GM10248 (cell line): ENCODE measurements at regions not wholly inside any gene's neighbourhood (a gene's known extent, or its start where the extent isn't known, plus 50 kb on each side); places are given as distances from the start of the nearest gene placed in this dataset.
"Not testable (repeated sequence)": the region's sequence is repeated elsewhere in the genome, so short reads cannot be mapped to it uniquely, and the experiment has no call there.

Source experiments
- CTCF ChIA-PET: fragments of 300-600 bp; sonication (Branson Sonifier 250); formaldehyde crosslinking; extraction: SDS; loops from one replicate; lab custom pipeline; 2021; ENCODE audit warnings: antibody characterized with exemption; lab: Yijun Ruan, JAX
- POLR2A ChIA-PET: fragments of 350-650 bp; sonication (Branson Sonifier 250); formaldehyde crosslinking; extraction: SDS; loops from one replicate; lab custom pipeline; 2020; ENCODE audit warnings: antibody characterized with exemption; lab: Yijun Ruan, JAX
- DNase-seq: peaks from one replicate; pipeline ENCODE4 v3.0.0; 2012; ENCODE audit errors: extremely low spot score
- TF ChIP-seq, protein P1 (sequence below): IDR thresholded peaks from 2 replicates; pipeline ENCODE4 v1.5.1; 2012; ENCODE audit warnings: mild to moderate bottlenecking, low read depth; ENCODE audit errors: extremely low read depth, missing control alignments, control extremely low read depth

DNA sequence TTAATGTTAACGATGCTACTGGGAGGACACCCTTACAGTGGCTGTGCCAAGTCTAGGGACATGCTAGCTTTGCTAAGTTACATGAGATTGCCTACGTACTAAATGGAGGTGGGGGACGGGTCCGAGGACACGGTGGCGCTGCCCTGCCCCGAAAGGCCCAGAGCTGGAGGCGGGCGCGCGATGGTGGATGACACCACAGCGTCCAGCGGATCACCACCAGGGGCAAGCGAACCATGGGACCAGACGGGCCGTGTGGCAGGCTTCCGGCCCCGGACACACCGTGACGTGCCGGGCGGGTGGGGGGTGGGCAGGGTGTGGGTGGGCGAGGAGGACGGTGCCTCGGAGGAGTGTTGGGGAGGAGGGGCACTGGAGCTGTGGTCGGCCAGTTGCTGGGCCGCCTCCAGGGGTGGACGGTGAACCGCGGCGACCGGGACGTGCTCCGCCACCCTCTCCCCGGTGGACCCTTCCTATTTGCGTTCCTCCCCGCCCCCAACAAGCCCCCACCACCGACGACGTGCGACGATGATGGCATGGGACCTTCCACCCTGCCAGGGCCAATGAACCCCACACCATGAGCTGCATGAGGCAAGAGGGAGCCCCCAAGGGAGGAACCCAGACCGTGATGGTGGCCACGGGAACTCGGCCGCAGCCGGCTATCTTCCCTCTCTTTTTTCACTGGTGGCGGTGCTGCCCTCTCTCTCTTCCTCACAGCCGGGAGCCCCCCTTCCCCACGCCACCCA, 773.3 kb upstream of the DEFB115 start:
- TF ChIP-seq, protein P1, sequence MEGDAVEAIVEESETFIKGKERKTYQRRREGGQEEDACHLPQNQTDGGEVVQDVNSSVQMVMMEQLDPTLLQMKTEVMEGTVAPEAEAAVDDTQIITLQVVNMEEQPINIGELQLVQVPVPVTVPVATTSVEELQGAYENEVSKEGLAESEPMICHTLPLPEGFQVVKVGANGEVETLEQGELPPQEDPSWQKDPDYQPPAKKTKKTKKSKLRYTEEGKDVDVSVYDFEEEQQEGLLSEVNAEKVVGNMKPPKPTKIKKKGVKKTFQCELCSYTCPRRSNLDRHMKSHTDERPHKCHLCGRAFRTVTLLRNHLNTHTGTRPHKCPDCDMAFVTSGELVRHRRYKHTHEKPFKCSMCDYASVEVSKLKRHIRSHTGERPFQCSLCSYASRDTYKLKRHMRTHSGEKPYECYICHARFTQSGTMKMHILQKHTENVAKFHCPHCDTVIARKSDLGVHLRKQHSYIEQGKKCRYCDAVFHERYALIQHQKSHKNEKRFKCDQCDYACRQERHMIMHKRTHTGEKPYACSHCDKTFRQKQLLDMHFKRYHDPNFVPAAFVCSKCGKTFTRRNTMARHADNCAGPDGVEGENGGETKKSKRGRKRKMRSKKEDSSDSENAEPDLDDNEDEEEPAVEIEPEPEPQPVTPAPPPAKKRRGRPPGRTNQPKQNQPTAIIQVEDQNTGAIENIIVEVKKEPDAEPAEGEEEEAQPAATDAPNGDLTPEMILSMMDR, result no peak
- ChIA-PET CTCF (no interaction called here), POLR2A (no interaction called here)
- DNase-seq, result no peak

DNA sequence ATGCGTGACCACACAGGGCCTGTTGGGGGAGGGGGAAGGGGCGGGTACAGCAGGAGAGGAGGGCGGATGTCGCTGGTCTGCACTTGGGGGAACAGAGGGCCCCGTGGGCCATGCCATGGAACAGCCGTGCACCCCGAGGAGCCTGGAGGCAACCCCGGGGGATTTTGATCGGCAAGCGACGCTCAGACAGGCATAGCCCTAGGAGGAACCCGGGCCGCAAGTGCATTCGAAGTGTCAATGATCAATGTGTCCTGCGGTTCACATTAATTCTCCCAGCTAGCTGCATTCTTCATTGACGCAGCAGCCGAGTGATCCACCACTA, 772.8 kb upstream of the DEFB115 start:
- ChIA-PET POLR2A (no interaction called here), CTCF (no interaction called here)
- TF ChIP-seq, protein P1, result no peak
- peak; percentile 3 for DNase-seq

DNA sequence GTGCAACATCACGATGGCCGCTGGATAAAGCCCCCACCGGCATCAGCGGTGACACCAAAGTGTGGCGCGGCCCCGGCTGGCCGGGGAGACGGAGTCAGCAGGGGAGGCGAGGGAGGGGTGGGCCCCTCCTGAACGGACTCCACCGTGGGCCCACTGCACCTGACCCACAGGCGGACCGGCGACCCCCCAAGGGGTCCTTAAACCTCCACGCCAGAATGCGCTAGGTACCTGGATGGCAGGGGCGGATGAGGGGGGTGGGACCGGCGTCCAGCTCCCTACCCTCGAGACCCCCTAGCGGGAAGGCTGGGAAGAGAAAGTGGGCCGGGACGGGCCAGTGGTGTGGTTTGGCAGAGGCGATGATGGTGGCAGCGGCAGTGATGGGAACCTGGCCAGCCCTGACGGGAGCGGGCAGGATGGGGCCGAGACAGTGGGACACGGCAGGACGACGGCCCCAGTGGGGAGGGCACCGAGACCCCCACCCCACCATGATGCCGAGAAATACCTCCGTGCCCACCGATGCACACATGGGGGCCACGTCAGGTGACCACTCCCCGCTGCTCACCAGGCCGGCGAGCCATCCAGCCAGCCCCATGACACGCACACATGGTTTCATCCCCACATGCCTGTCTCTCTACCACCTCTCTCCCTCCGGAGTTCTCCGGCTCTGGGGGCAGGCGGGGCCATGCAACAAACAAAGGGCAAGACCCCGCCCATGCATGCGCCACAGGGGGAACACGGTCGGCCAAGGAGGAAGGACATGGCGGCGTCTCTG, 771.9 kb upstream of the DEFB115 start:
- ChIA-PET CTCF (no interaction called here), POLR2A (no interaction called here)
- TF ChIP-seq, protein P1, result no peak
- peak; percentile 6 for DNase-seq

DNA sequence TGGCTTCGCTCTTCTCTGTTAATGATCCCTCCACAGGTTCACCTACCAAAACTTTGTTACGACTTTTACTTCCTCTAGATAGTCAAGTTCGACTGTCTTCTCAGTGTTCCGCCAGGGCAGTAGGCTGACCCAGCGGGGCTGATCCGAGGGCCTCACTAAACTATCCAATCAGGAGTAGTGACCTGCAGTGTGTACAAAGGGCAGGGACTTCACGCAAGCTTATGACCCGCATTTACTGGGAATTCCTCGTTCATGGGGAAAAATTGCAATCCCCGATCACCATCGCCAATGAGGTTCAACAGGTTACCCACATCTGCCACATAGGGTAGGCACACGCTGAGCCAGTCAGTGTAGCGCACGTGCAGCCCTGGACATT, 771.4 kb upstream of the DEFB115 start:
- CTCF ChIA-PET, result no interaction called here
- TF ChIP-seq, protein P1, result no peak
- POLR2A ChIA-PET, result no interaction called here
- no peak for DNase-seq

DNA sequence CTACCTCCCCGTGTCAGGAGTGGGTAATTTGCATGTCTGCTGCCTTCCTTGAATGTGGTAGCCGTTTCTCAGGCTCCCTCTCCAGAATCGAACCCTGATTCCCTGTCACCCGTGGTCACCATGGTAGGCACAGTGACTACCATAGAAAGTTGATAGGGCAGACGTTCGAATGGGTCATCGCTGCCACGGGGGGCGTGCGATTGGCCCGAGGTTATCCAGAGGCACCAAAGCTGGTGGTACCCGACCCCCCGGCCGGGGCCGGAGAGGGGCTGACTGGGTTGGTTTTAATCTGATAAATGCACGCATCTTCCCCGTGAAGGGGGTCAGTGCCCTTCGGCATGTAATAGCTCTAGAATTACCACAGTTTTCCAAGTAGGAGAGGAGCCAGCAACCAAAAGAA, 770.0 kb upstream of the DEFB115 start:
- POLR2A ChIA-PET, CTCF ChIA-PET, DNase-seq: not testable (repeated sequence)

DNA sequence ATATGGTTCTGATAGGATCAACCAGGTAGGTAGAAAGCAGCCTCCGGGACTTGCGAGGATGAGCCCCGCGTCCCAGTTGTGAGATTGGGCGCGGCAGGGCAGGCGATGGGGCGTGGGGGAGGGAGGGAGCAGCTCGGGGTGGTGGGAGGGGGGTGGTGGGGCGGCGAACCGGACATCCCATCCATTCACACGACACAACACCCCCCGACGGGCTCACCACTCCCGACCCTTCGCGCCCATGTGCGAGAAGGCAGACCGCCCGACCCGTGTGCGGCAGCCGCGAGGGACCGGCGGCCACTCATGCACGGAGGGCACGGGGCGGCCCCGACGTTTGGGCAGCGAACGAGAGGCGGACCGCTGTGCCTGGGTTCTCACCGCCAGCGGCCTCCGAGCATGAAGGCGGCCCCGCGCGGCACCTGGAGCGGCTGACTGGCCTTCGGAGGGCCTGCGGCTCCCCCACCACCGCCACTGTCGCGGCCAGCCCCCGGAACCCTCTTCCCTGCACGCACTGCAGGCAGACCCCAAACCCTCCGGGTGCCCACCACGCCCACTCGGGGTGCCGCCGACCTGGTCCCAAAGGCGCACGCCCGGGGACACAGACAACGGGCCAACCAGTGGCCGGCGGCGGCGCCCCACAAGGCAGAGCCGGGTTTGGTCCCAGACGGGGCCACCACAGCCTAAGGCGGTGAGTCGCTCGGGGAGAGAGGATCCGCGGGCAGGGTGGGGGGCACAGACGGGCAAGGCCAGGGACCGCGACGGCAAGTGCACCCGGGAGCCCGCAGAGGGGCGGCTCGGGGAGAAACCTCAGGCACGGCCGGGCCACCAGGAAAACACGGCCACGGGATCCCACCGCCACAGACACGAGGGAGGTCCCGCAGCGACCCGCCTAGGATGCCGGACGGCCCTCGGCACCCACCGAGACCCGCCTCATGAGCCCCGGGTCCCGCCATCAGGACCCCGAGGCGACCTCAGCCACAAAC, 769.2 kb upstream of the DEFB115 start:
- ChIA-PET POLR2A (no interaction called here), CTCF (no interaction called here)
- TF ChIP-seq, protein P1, result no peak
- no peak for DNase-seq
